OCI-LY3 (cell line): ENCODE measurements at regions not wholly inside any gene's neighbourhood (a gene's known extent, or its start where the extent isn't known, plus 50 kb on each side); places are given as distances from the start of the nearest gene placed in this dataset.

ENCODE experiments used
- H2AFZ ChIP-seq: fragments of 200-600, 300-600 bp; shearing (Covaris generic); 2 replicates; pipeline ENCODE4 v1.6.0; 2014; ENCODE audit warnings: antibody characterized with exemption, low read depth, low read length
- H3K27ac ChIP-seq: fragments of 200-600, 300-600 bp; sonication (generic); 2 replicates; pipeline ENCODE4 v1.5.1; 2014; ENCODE audit warnings: mild to moderate bottlenecking, low read length, moderate library complexity, mixed read lengths
- H3K27me3 ChIP-seq: fragments of 200-600, 300-600 bp; sonication (generic); 2 replicates; pipeline ENCODE4 v1.6.1; 2014; ENCODE audit warnings: low read depth, low read length, mixed read lengths
- H3K36me3 ChIP-seq: fragments of 200-600, 300-600 bp; sonication (generic); replicated peaks from 2 replicates; pipeline ENCODE3; 2014; ENCODE audit warnings: low read depth, low read length, mixed read lengths
- H3K4me1 ChIP-seq: fragments of 300-600, 200-600 bp; sonication (generic); 2 replicates; pipeline ENCODE4 v1.6.1; 2014; ENCODE audit warnings: low read length, mixed read lengths
- H3K4me2 ChIP-seq: fragments of 200-600, 300-600 bp; sonication (generic); 2 replicates; pipeline ENCODE4 v1.6.1; 2014; ENCODE audit warnings: low read length, mixed read lengths
- H3K4me3 ChIP-seq: fragments of 300-600, 200-600 bp; sonication (generic); 2 replicates; pipeline ENCODE4 v1.5.1; 2014; ENCODE audit warnings: antibody characterized with exemption, mild to moderate bottlenecking, low read length, moderate library complexity
- H3K79me2 ChIP-seq: fragments of 300-600, 200-600 bp; shearing (Covaris generic); 2 replicates; pipeline ENCODE4 v1.6.1; 2014; ENCODE audit warnings: mild to moderate bottlenecking, low read length, mixed read lengths
- H3K9ac ChIP-seq: fragments of 300-600, 200-600 bp; shearing (Covaris generic); 2 replicates; pipeline ENCODE4 v1.6.0; 2014; ENCODE audit warnings: mild to moderate bottlenecking, low read length, moderate library complexity
- H3K9me3 ChIP-seq: fragments of 200-600, 300-600 bp; shearing (Covaris generic); 2 replicates; pipeline ENCODE4 v1.6.1; 2014; ENCODE audit warnings: low read length, mixed read lengths; ENCODE audit not compliant: insufficient read depth
- H4K20me1 ChIP-seq: fragments of 200-600, 300-600 bp; sonication (generic); 2 replicates; pipeline ENCODE4 v1.6.1; 2016; ENCODE audit warnings: low read length, mixed read lengths; ENCODE audit not compliant: insufficient read depth
- EZH2phosphoT487 ChIP-seq: fragments of 200-600 bp; shearing (Covaris generic); IDR thresholded peaks from 2 replicates; pipeline ENCODE4 v1.6.1; 2018; ENCODE audit warnings: antibody characterized with exemption, mixed run types, low read depth
- TF ChIP-seq, protein P1 (sequence below): fragments of 200-600, 300-600 bp; sonication (generic); IDR thresholded peaks from 2 replicates; pipeline ENCODE4 v1.5.1; 2014; ENCODE audit warnings: antibody characterized with exemption, low read length, low read depth

DNA sequence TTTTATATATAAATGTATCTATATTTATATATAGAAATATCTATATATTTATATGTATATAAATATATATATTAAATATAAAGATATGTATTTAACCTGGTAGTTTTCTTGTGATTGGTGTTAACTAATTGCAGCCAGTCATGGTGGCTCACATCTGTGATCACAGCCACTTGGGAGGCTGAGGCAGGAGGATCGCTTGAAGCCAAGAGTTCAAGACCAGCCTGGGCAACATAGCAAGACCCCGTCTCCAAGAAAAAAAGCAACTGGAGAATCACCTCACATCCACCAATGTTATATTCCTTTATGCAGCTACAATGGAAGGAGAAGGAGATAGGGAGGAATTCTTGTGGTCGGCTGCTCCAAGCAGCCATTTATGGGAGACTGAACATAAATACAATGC, 224.9 kb downstream of the BAMBI start:
- Histone ChIP-seq H3K27me3 (no peaks in the 10 kb centered on the region), H3K4me3 (no peak overlapping the region), H3K4me1 (peaks cover 16% of the 10 kb centered on the region), H3K36me3 (no peaks in the 10 kb centered on the region), H2AFZ (no peak overlapping the region), H3K9me3 (no peaks in the 10 kb centered on the region), H3K9ac (no peak overlapping the region), H4K20me1 (no peaks in the 10 kb centered on the region), H3K4me2 (no peak overlapping the region), H3K27ac (no peak overlapping the region), H3K79me2 (no peaks in the 10 kb centered on the region)
- no peak for TF ChIP-seq EZH2phosphoT487
- TF ChIP-seq, protein P1, sequence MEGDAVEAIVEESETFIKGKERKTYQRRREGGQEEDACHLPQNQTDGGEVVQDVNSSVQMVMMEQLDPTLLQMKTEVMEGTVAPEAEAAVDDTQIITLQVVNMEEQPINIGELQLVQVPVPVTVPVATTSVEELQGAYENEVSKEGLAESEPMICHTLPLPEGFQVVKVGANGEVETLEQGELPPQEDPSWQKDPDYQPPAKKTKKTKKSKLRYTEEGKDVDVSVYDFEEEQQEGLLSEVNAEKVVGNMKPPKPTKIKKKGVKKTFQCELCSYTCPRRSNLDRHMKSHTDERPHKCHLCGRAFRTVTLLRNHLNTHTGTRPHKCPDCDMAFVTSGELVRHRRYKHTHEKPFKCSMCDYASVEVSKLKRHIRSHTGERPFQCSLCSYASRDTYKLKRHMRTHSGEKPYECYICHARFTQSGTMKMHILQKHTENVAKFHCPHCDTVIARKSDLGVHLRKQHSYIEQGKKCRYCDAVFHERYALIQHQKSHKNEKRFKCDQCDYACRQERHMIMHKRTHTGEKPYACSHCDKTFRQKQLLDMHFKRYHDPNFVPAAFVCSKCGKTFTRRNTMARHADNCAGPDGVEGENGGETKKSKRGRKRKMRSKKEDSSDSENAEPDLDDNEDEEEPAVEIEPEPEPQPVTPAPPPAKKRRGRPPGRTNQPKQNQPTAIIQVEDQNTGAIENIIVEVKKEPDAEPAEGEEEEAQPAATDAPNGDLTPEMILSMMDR, result no peak

DNA sequence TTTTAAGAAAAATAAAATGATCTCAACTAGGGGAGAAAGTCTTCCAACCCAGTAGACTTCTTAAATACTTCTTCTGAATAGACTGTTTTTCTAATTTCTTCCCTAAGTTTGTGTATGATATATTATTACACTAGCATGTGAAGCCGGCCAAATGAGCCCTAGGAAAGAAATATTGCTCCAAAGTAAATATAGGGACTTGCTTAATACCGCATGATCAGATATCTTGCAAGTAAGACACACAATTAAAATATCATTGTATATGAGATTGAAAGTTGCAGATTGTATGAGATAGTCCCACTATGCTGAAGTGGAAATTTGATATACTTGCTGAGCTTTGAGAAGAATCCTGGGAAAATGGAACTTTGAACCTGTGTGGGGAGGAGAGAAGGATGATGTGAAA, 225.7 kb downstream of the BAMBI start:
- Histone ChIP-seq H3K4me1 (peaks cover 13% of the 10 kb centered on the region), H3K36me3 (no peaks in the 10 kb centered on the region), H3K9ac (no peak overlapping the region), H4K20me1 (no peaks in the 10 kb centered on the region), H3K4me2 (no peak overlapping the region), H3K27ac (no peak overlapping the region), H3K27me3 (no peaks in the 10 kb centered on the region), H3K4me3 (no peak overlapping the region), H2AFZ (no peak overlapping the region), H3K9me3 (no peaks in the 10 kb centered on the region), H3K79me2 (no peaks in the 10 kb centered on the region)
- TF ChIP-seq, protein P1, result no peak
- TF ChIP-seq EZH2phosphoT487, result no peak

DNA sequence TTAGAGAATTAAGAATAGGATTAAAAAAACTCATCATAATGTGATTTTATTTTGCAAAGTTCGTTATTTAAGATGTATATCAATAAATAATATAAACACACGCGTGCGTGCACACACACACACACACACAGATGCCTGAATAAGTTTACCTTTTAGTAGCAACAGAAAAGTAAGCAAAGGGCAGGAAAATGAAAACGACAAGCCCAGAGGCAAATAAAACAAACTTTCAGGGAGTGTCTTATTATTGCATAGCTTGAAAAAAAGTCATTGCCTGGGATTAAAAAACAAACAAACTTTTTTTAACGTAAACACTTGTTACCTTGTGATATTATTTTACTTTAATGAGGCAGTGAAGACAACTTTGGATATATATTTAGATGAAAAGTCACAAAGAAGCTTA, 226.4 kb downstream of the BAMBI start:
- no peaks in the 10 kb centered on the region for H3K79me2 ChIP-seq
- no peak overlapping the region for H3K27ac ChIP-seq
- no peak overlapping the region for H3K4me3 ChIP-seq
- no peak for TF ChIP-seq EZH2phosphoT487
- TF ChIP-seq, protein P1, result no peak
- H3K9ac ChIP-seq, result no peak overlapping the region
- no peak overlapping the region for H2AFZ ChIP-seq
- no peaks in the 10 kb centered on the region for H4K20me1 ChIP-seq
- peaks cover 10% of the 10 kb centered on the region for H3K4me1 ChIP-seq
- no peaks in the 10 kb centered on the region for H3K9me3 ChIP-seq
- H3K36me3 ChIP-seq, result no peaks in the 10 kb centered on the region
- H3K4me2 ChIP-seq, result no peak overlapping the region
- H3K27me3 ChIP-seq, result no peaks in the 10 kb centered on the region

DNA sequence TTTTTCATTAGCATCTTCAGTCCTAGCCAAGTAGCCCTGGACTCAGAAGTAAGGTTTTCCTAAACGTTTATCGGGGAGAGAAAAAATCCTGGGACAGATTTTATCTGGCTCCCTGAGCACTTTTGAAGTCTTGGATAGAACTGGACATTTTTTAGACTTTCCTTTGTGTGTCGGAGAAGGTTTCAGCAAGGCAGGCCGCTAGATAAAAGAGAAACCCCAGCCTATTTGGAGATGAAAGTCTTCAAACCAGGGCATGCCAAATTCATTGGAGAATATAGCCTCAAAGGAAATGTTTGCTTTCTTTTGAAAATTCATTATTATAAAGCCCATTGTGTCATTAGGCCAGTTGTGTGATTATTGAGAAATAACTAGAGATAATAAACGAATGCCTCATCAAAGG, 228.1 kb downstream of the BAMBI start:
- Histone ChIP-seq H3K4me2 (no peak overlapping the region), H3K27me3 (no peaks in the 10 kb centered on the region), H3K36me3 (no peaks in the 10 kb centered on the region), H3K9ac (no peak overlapping the region), H3K27ac (no peak overlapping the region), H4K20me1 (no peaks in the 10 kb centered on the region), H3K9me3 (no peaks in the 10 kb centered on the region), H2AFZ (no peak overlapping the region), H3K4me1 (peaks cover 10% of the 10 kb centered on the region), H3K4me3 (no peak overlapping the region), H3K79me2 (no peaks in the 10 kb centered on the region)
- TF ChIP-seq EZH2phosphoT487, result no peak
- TF ChIP-seq, protein P1, result no peak
